ENCODE measurements at regions not wholly inside any gene's neighbourhood (a gene's known extent, or its start where the extent isn't known, plus 50 kb on each side); places are given as distances from the start of the nearest gene placed in this dataset.

DNA sequence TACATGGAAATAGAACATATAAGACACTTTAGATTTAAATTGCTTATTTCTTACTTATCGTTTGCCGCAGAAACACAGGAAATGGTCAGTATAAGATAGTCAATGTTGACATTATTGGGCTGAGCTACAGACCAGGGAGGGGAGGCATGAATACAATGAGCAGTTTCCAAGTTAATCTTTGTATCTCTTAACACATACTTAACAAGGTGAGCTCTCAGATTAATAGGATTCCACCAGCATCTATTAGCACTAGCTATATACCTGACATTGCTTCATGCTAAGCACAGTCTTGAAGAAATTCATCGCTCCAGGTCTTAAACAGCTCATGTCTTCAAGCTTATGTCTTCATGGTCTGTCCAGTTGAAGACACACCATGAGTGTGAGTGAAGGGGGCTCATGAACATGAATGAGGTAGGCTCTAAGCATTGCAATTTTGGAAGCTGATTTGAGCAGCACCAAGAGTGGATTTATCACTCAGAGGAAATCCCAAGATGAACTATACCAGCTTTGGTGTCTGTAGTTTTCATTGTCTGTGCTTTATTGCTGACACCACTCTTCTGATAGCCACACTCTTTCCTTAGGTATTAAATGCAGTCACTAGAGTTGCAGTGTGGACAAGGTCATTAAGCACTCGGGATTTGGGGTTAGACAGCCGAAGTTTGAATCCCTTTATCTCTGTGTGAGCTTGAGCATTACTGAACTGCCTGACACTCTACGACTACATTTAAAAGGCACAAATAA is 359.3 kb upstream of the EPHA4 start:
- TF ChIP-seq, protein P1, sequence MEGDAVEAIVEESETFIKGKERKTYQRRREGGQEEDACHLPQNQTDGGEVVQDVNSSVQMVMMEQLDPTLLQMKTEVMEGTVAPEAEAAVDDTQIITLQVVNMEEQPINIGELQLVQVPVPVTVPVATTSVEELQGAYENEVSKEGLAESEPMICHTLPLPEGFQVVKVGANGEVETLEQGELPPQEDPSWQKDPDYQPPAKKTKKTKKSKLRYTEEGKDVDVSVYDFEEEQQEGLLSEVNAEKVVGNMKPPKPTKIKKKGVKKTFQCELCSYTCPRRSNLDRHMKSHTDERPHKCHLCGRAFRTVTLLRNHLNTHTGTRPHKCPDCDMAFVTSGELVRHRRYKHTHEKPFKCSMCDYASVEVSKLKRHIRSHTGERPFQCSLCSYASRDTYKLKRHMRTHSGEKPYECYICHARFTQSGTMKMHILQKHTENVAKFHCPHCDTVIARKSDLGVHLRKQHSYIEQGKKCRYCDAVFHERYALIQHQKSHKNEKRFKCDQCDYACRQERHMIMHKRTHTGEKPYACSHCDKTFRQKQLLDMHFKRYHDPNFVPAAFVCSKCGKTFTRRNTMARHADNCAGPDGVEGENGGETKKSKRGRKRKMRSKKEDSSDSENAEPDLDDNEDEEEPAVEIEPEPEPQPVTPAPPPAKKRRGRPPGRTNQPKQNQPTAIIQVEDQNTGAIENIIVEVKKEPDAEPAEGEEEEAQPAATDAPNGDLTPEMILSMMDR (IDR thresholded peaks at IDR 0.05; ENCODE audit: low read depth, low read length): no peak
- no peak for TF ChIP-seq EZH2phosphoT487 (IDR thresholded peaks at IDR 0.05; ENCODE audit: low read depth)
